Left forelimb (tissue), 1 donor: ENCODE measurements at regions not wholly inside any gene's neighbourhood (a gene's known extent, or its start where the extent isn't known, plus 50 kb on each side); places are given as distances from the start of the nearest gene placed in this dataset.

ENCODE experiments used
- DNase-seq: peaks from one replicate; pipeline ENCODE4 v3.0.0-alpha.2; 2018; ENCODE audit warnings: low spot score

- no peak for DNase-seq
These were observed 329.9 kb downstream of the SLITRK6 start for GRCh38 chr13:85469320-85469719.

- no peak for DNase-seq
These were observed 336.3 kb downstream of the SLITRK6 start for GRCh38 chr13:85462792-85463425.

GRCh38 chr13:85461621-85462020, 337.6 kb downstream of the SLITRK6 start:
- no peak for DNase-seq

- DNase-seq, result no peak
These were observed 353.7 kb downstream of the SLITRK6 start for GRCh38 chr13:85445534-85445933.

- DNase-seq, result no peak
These were observed 357.2 kb downstream of the SLITRK6 start for GRCh38 chr13:85441975-85442374.

- no peak for DNase-seq
These were observed 357.9 kb downstream of the SLITRK6 start for GRCh38 chr13:85441364-85441763.

- no peak for DNase-seq
These were observed 363.2 kb downstream of the SLITRK6 start for GRCh38 chr13:85436029-85436428.

- DNase-seq, result no peak
These were observed 364.3 kb downstream of the SLITRK6 start for GRCh38 chr13:85434927-85435326.

GRCh38 chr13:85432881-85433280, 366.3 kb downstream of the SLITRK6 start:
- DNase-seq, result no peak

GRCh38 chr13:85431720-85432119, 367.5 kb downstream of the SLITRK6 start:
- DNase-seq, result no peak

GRCh38 chr13:85430216-85430794, 368.9 kb downstream of the SLITRK6 start:
- no peak for DNase-seq

GRCh38 chr13:85427416-85427815, 371.8 kb downstream of the SLITRK6 start:
- no peak for DNase-seq

GRCh38 chr13:85420136-85420535, 379.1 kb downstream of the SLITRK6 start:
- no peak for DNase-seq

GRCh38 chr13:85419611-85420010, 379.6 kb downstream of the SLITRK6 start:
- DNase-seq, result no peak

- DNase-seq, result no peak
These were observed 381.4 kb downstream of the SLITRK6 start for GRCh38 chr13:85417807-85418206.

GRCh38 chr13:85413664-85414063, 385.6 kb downstream of the SLITRK6 start:
- DNase-seq, result no peak

GRCh38 chr13:85412448-85412847, 386.8 kb downstream of the SLITRK6 start:
- DNase-seq, result no peak

GRCh38 chr13:85411591-85411990, 387.6 kb downstream of the SLITRK6 start:
- DNase-seq, result no peak

- DNase-seq, result no peak
These were observed 390.8 kb downstream of the SLITRK6 start for GRCh38 chr13:85408415-85408814.

- DNase-seq, result no peak
These were observed 392.8 kb downstream of the SLITRK6 start for GRCh38 chr13:85406269-85406975.

- no peak for DNase-seq
These were observed 393.8 kb downstream of the SLITRK6 start for GRCh38 chr13:85405316-85405897.

- DNase-seq, result no peak
These were observed 412.8 kb downstream of the SLITRK6 start for GRCh38 chr13:85386424-85386823.

- DNase-seq, result no peak
These were observed 415.9 kb downstream of the SLITRK6 start for GRCh38 chr13:85383291-85383690.
